ENCODE measurements at regions not wholly inside any gene's neighbourhood (a gene's known extent, or its start where the extent isn't known, plus 50 kb on each side); places are given as distances from the start of the nearest gene placed in this dataset.
"Not testable (repeated sequence)": the region's sequence is repeated elsewhere in the genome, so short reads cannot be mapped to it uniquely, and the experiment has no call there.

GRCh38 chr11:127939000-127939399 lies 648.4 kb downstream of the ETS1 start:
- Mint-ChIP-seq H3K27ac (ENCODE audit: unreplicated experiment) (no peak overlapping the region), H3K4me1 (peaks cover 42% of the 10 kb centered on the region), H3K9me3 (peaks cover 2% of the 10 kb centered on the region), H3K36me3 (ENCODE audit: low read depth) (peaks cover 11% of the 10 kb centered on the region), H3K27me3 (ENCODE audit: low read depth) (no peaks in the 10 kb centered on the region), H3K4me3 (no peak overlapping the region)
- no peak for TF ChIP-seq CTCF (conservative IDR thresholded peaks at IDR 0.05)
- DNase-seq (ENCODE audit: low read depth, low spot score): no peak

GRCh38 chr11:127935081-127935480 lies 652.3 kb downstream of the ETS1 start:
- no peak for TF ChIP-seq CTCF (conservative IDR thresholded peaks at IDR 0.05)
- H3K4me1 Mint-ChIP-seq: peaks cover 49% of the 10 kb centered on the region
- H3K9me3 Mint-ChIP-seq: peaks cover 13% of the 10 kb centered on the region
- H3K4me3 Mint-ChIP-seq: no peak overlapping the region
- no peak overlapping the region for H3K27ac Mint-ChIP-seq (ENCODE audit: unreplicated experiment)
- peaks cover 15% of the 10 kb centered on the region for H3K36me3 Mint-ChIP-seq (ENCODE audit: low read depth)
- no peak for DNase-seq (ENCODE audit: low read depth, low spot score)
- no peaks in the 10 kb centered on the region for H3K27me3 Mint-ChIP-seq (ENCODE audit: low read depth)

GRCh38 chr11:127933961-127934360 lies 653.4 kb downstream of the ETS1 start:
- not testable (repeated sequence) for H3K27ac Mint-ChIP-seq (ENCODE audit: unreplicated experiment); DNase-seq (ENCODE audit: low read depth, low spot score); H3K27me3 Mint-ChIP-seq (ENCODE audit: low read depth); H3K4me3 Mint-ChIP-seq
- peaks cover 54% of the 10 kb centered on the region for H3K4me1 Mint-ChIP-seq
- H3K36me3 Mint-ChIP-seq (ENCODE audit: low read depth): peaks cover 20% of the 10 kb centered on the region
- peaks cover 15% of the 10 kb centered on the region for H3K9me3 Mint-ChIP-seq

- no peaks in the 10 kb centered on the region for H3K27me3 Mint-ChIP-seq (ENCODE audit: low read depth)
- peak overlapping the region; percentile 74 for H3K27ac Mint-ChIP-seq (ENCODE audit: unreplicated experiment)
- no peak for TF ChIP-seq CTCF (conservative IDR thresholded peaks at IDR 0.05)
- H3K9me3 Mint-ChIP-seq: peaks cover 14% of the 10 kb centered on the region
- H3K36me3 Mint-ChIP-seq (ENCODE audit: low read depth): peaks cover 20% of the 10 kb centered on the region
- peak overlapping the region; percentile 36 for H3K4me3 Mint-ChIP-seq
- peaks cover 44% of the 10 kb centered on the region for H3K4me1 Mint-ChIP-seq
- peak; percentile 14 for DNase-seq (ENCODE audit: low read depth, low spot score)
Observed at GRCh38 chr11:127931803-127932202, 655.6 kb downstream of the ETS1 start.

GRCh38 chr11:127926721-127927120 lies 660.6 kb downstream of the ETS1 start:
- Mint-ChIP-seq H3K27ac (ENCODE audit: unreplicated experiment) (no peak overlapping the region), H3K4me3 (no peak overlapping the region), H3K36me3 (ENCODE audit: low read depth) (peaks cover 8% of the 10 kb centered on the region), H3K4me1 (peaks cover 13% of the 10 kb centered on the region), H3K27me3 (ENCODE audit: low read depth) (no peaks in the 10 kb centered on the region), H3K9me3 (peaks cover 7% of the 10 kb centered on the region)
- DNase-seq (ENCODE audit: low read depth, low spot score): no peak
- no peak for TF ChIP-seq CTCF (conservative IDR thresholded peaks at IDR 0.05)

- H3K9me3 Mint-ChIP-seq: peaks cover 13% of the 10 kb centered on the region
- H3K36me3 Mint-ChIP-seq (ENCODE audit: low read depth): peaks cover 9% of the 10 kb centered on the region
- TF ChIP-seq CTCF (conservative IDR thresholded peaks at IDR 0.05): no peak
- peaks cover 5% of the 10 kb centered on the region for H3K4me1 Mint-ChIP-seq
- H3K27ac Mint-ChIP-seq (ENCODE audit: unreplicated experiment): no peak overlapping the region
- no peaks in the 10 kb centered on the region for H3K27me3 Mint-ChIP-seq (ENCODE audit: low read depth)
- no peak for DNase-seq (ENCODE audit: low read depth, low spot score)
- no peak overlapping the region for H3K4me3 Mint-ChIP-seq
Observed at GRCh38 chr11:127925475-127925874, 661.9 kb downstream of the ETS1 start.

Measured in neural crest cell (in vitro differentiated cells).